Peyer's patch (tissue), 4 donors: ENCODE measurements at regions not wholly inside any gene's neighbourhood (a gene's known extent, or its start where the extent isn't known, plus 50 kb on each side); places are given as distances from the start of the nearest gene placed in this dataset.
"Not testable (repeated sequence)": the region's sequence is repeated elsewhere in the genome, so short reads cannot be mapped to it uniquely, and the experiment has no call there.

Experiments used
- DNase-seq, 3 donors: peaks; one replicate each; pipeline ENCODE4 v3.0.0-alpha.2; 2017 to 2019
- H3K27ac ChIP-seq, 4 donors: fragments of 200-600 bp; sonication (generic); one replicate each; pipeline ENCODE4 v1.5.1; 2016 to 2019
- H3K27me3 ChIP-seq, 2 donors: fragments of 200-600 bp; sonication (generic); one replicate each; pipeline ENCODE4 v1.5.1; 2019
- H3K36me3 ChIP-seq, 3 donors: fragments of 200-600 bp; sonication (generic); one replicate each; pipeline ENCODE4 v1.5.1; 2016 to 2019
- H3K4me1 ChIP-seq, 4 donors: fragments of 200-600 bp; sonication (generic); one replicate each; pipeline ENCODE4 v1.5.1; 2016 to 2019
- H3K4me3 ChIP-seq, 4 donors: fragments of 200-600 bp; sonication (generic); 1 replicate in 3 of 4; 2 replicates in 1 of 4; pipeline ENCODE4 v1.5.1; 2016 to 2019; ENCODE audit warnings: mild to moderate bottlenecking in 1 of 4
- H3K9me3 ChIP-seq, 4 donors: fragments of 200-600 bp; sonication (generic); one replicate each; pipeline ENCODE4 v1.5.1; 2016 to 2019; ENCODE audit warnings: mild to moderate bottlenecking in 1 of 4
- CTCF ChIP-seq, 6 experiments: fragments of 450-650 bp in 4 of 6; fragments of 200-600 bp in 2 of 6; sonication (generic) in 1 of 6; IDR thresholded peaks; one replicate each; pipeline ENCODE4 v1.5.1; 2017 to 2019; ENCODE audit warnings: antibody characterized with exemption in 6 of 6, mild to moderate bottlenecking in 3 of 6, moderate library complexity in 1 of 6
- POLR2A ChIP-seq, 2 donors: fragments of 450-650 bp; IDR thresholded peaks; one replicate each; pipeline ENCODE4 v1.5.1; 2017; ENCODE audit warnings: antibody characterized with exemption in 2 of 2, mild to moderate bottlenecking in 2 of 2, moderate library complexity in 2 of 2

GRCh38 chr6:27726619-27727023, 185.6 kb downstream of the OR2B2 start:
- Histone ChIP-seq H3K4me3 (no peak overlapping the region), H3K27me3 (no peaks in the 10 kb centered on the region), H3K36me3 (no peaks in the 10 kb centered on the region), H3K9me3 (no peaks in the 10 kb centered on the region), H3K4me1 (no peaks in the 10 kb centered on the region), H3K27ac (no peak overlapping the region)
- TF ChIP-seq CTCF (IDR thresholded peaks at IDR 0.05) (no peak), POLR2A (IDR thresholded peaks at IDR 0.05) (no peak)
- no peak for DNase-seq

GRCh38 chr6:27720607-27721580, 191.3 kb downstream of the OR2B2 start:
- Histone ChIP-seq H3K4me1 (no peaks in the 10 kb centered on the region), H3K9me3 (no peaks in the 10 kb centered on the region), H3K4me3 (no peak overlapping the region), H3K27ac (no peak overlapping the region), H3K27me3 (no peaks in the 10 kb centered on the region), H3K36me3 (no peaks in the 10 kb centered on the region)
- no peak for TF ChIP-seq POLR2A (IDR thresholded peaks at IDR 0.05)
- no peak for TF ChIP-seq CTCF (IDR thresholded peaks at IDR 0.05)
- DNase-seq: no peak

GRCh38 chr6:27719039-27719438, 193.2 kb downstream of the OR2B2 start:
- H3K27me3 ChIP-seq, DNase-seq, H3K9me3 ChIP-seq, H3K4me1 ChIP-seq, H3K4me3 ChIP-seq, H3K36me3 ChIP-seq, H3K27ac ChIP-seq: not testable (repeated sequence)

GRCh38 chr6:27706431-27706830, 205.8 kb downstream of the OR2B2 start:
- peaks cover 0 to 6% (median 0%) of the 10 kb centered on the region in 3 donors for H3K36me3 ChIP-seq
- TF ChIP-seq CTCF (IDR thresholded peaks at IDR 0.05): no peak
- TF ChIP-seq POLR2A (IDR thresholded peaks at IDR 0.05): no peak
- no peaks in the 10 kb centered on the region for H3K4me1 ChIP-seq
- no peak overlapping the region for H3K27ac ChIP-seq
- no peak for DNase-seq
- H3K27me3 ChIP-seq: no peaks in the 10 kb centered on the region
- H3K4me3 ChIP-seq: no peak overlapping the region
- no peaks in the 10 kb centered on the region for H3K9me3 ChIP-seq

- no peaks in the 10 kb centered on the region for H3K9me3 ChIP-seq
- no peak overlapping the region for H3K27ac ChIP-seq
- no peaks in the 10 kb centered on the region for H3K27me3 ChIP-seq
- TF ChIP-seq POLR2A (IDR thresholded peaks at IDR 0.05) (no peak), CTCF (IDR thresholded peaks at IDR 0.05) (no peak)
- H3K4me3 ChIP-seq: no peak overlapping the region
- H3K4me1 ChIP-seq: no peaks in the 10 kb centered on the region
- DNase-seq: no peak
- H3K36me3 ChIP-seq: peaks cover 0 to 6% (median 0%) of the 10 kb centered on the region in 3 donors
Observed at GRCh38 chr6:27700337-27700736, 211.9 kb downstream of the OR2B2 start.

- peak overlapping the region; percentile 55 to 71 (median 66) for H3K4me3 ChIP-seq
- no peak for TF ChIP-seq CTCF (IDR thresholded peaks at IDR 0.05)
- H3K27me3 ChIP-seq: no peaks in the 10 kb centered on the region
- DNase-seq: no peak
- no peaks in the 10 kb centered on the region for H3K4me1 ChIP-seq
- no peaks in the 10 kb centered on the region for H3K9me3 ChIP-seq
- peak overlapping the region in 2 of 4 donors; percentile 68 to 70 for H3K27ac ChIP-seq
- no peaks in the 10 kb centered on the region for H3K36me3 ChIP-seq
Observed at GRCh38 chr6:27694547-27694874, 217.7 kb downstream of the OR2B2 start.
